PC-3 (cell line): ENCODE measurements at regions not wholly inside any gene's neighbourhood (a gene's known extent, or its start where the extent isn't known, plus 50 kb on each side); places are given as distances from the start of the nearest gene placed in this dataset.

ENCODE experiments used
- ATAC-seq: fragments of 200-7000 bp; cut with Tn5 transposase; 2 replicates; pipeline ENCODE4 v1.9.1; 2020; ENCODE audit warnings: mild to moderate bottlenecking, moderate library complexity
- BruUV-seq: library from RNA; stranded (reverse); fragments of 400-500 nt; replicated peaks from 2 replicates; lab custom pipeline; 2021; lab: Mats Ljungman, UMichigan
- CTCF ChIA-PET: fragments of 300-600 bp; sonication (Branson Sonifier 250); formaldehyde crosslinking; loops from one replicate; lab custom pipeline; 2022; ENCODE audit warnings: antibody characterized with exemption; lab: Charles Lee
- POLR2A ChIA-PET: fragments of 300-600 bp; sonication (Branson Sonifier 250); formaldehyde crosslinking; loops from one replicate; lab custom pipeline; 2022; ENCODE audit warnings: antibody characterized with exemption; ENCODE audit not compliant: unreplicated experiment; lab: Charles Lee
- DNase-seq: peaks from one replicate; pipeline ENCODE4 v3.0.0-alpha.2; 2015
- H2AFZ ChIP-seq: fragments of 300-600 bp; sonication (generic); 2 replicates; pipeline ENCODE4 v1.6.0; 2016; ENCODE audit warnings: antibody characterized with exemption, low read length
- H3F3A ChIP-seq: fragments of 300-600 bp; sonication (generic); one replicate; pipeline ENCODE4 v1.6.0; 2017; ENCODE audit warnings: antibody characterized with exemption, low read length, control low read depth, mild to moderate bottlenecking; ENCODE audit not compliant: unreplicated experiment
- H3K27ac ChIP-seq: fragments of 300-600 bp; sonication (generic); 2 replicates; pipeline ENCODE4 v1.5.1; 2016; ENCODE audit warnings: mild to moderate bottlenecking, low read length
- H3K27me3 ChIP-seq: fragments of 300-600 bp; sonication (generic); 2 replicates; pipeline ENCODE4 v1.6.1; 2016; ENCODE audit warnings: low read length, mixed read lengths
- H3K36me3 ChIP-seq: fragments of 300-600 bp; sonication (generic); 2 replicates; pipeline ENCODE4 v1.6.1; 2016; ENCODE audit warnings: low read depth, mixed run types, low read length, mixed read lengths
- H3K4me1 ChIP-seq: fragments of 300-600 bp; sonication (generic); 2 replicates; pipeline ENCODE4 v1.5.1; 2016; ENCODE audit warnings: low read length; ENCODE audit not compliant: insufficient read depth
- H3K4me2 ChIP-seq: fragments of 300-600 bp; sonication (generic); 2 replicates; pipeline ENCODE4 v1.6.0; 2016; ENCODE audit warnings: low read length
- H3K4me3 ChIP-seq: fragments of 300-600 bp; sonication (generic); 2 replicates; pipeline ENCODE4 v1.5.1; 2016; ENCODE audit warnings: mild to moderate bottlenecking, low read length, mixed read lengths
- H3K79me2 ChIP-seq: fragments of 300-600 bp; sonication (generic); 2 replicates; pipeline ENCODE4 v1.6.1; 2017; ENCODE audit warnings: low read length, mixed read lengths
- H3K9ac ChIP-seq: fragments of 300-600 bp; sonication (generic); 2 replicates; pipeline ENCODE4 v1.6.0; 2016; ENCODE audit warnings: mild to moderate bottlenecking, low read length
- H3K9me2 ChIP-seq: fragments of 300-600 bp; sonication (generic); replicated peaks from 2 replicates; pipeline ENCODE4 v1.6.1; 2016; ENCODE audit warnings: mixed run types, low read length, mixed read lengths
- H3K9me3 ChIP-seq: fragments of 300-600 bp; sonication (generic); 2 replicates; pipeline ENCODE4 v1.6.1; 2016; ENCODE audit warnings: low read length, mixed read lengths
- H4K20me1 ChIP-seq: fragments of 300-600 bp; sonication (generic); 2 replicates; pipeline ENCODE4 v1.6.1; 2016; ENCODE audit warnings: low read length, mixed read lengths
- CTCF ChIP-seq: fragments of 300-600 bp; sonication (generic); conservative IDR thresholded peaks from 2 replicates; pipeline ENCODE4 v1.5.1; 2017; ENCODE audit warnings: antibody characterized with exemption, low read depth, mild to moderate bottlenecking, low read length
- EZH2 ChIP-seq: fragments of 300-600 bp; sonication (generic); IDR thresholded peaks from one replicate; pipeline ENCODE4 v1.6.1; 2017; ENCODE audit warnings: antibody characterized with exemption, mild to moderate bottlenecking, low read length; ENCODE audit not compliant: unreplicated experiment
- EZH2phosphoT487 ChIP-seq: fragments of 300-600 bp; sonication (generic); IDR thresholded peaks from 2 replicates; pipeline ENCODE4 v1.6.1; 2018; ENCODE audit warnings: mild to moderate bottlenecking, antibody characterized with exemption, low read length, borderline replicate concordance
- intact Hi-C: fragments of 100-400 bp; cut with micrococcal nuclease; formaldehyde crosslinking; loops from 2 replicates; pipeline ENCODE4 v1.9.0; 2023

DNA sequence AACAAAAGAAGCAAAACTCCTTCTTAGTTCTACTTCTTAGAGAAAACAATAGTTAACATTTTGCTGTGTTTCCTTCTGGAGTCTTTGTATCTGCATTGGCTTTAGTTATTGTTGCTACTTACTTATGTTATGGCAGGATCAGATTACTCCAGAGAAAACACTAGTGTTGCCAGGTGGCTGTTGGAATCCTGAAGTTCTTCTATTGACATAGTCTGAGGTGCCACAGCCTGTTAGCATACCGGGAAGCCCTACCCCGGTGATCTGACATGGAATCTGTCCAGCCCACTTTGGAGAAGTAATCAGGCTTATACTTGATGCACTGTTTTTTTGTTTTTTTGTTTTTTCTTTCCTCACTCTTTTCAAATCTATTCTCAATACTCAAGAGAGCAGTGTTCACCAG, 68.5 kb upstream of the CEP78 start:
- Histone ChIP-seq H3K27me3 (peaks cover 18% of the 10 kb centered on the region), H3K36me3 (no peaks in the 10 kb centered on the region), H3K27ac (no peak overlapping the region), H3K9ac (no peak overlapping the region), H3K79me2 (no peaks in the 10 kb centered on the region), H3K4me2 (no peak overlapping the region), H3K9me3 (no peaks in the 10 kb centered on the region), H3K4me3 (no peak overlapping the region), H4K20me1 (no peaks in the 10 kb centered on the region), H2AFZ (no peak overlapping the region), H3K4me1 (0 out of 2 replicates have a peak, but pooled peaks cover 6% of the 10 kb centered on the region), H3F3A (no peaks in the 10 kb centered on the region), H3K9me2 (no peaks in the 10 kb centered on the region)
- POLR2A ChIA-PET: no interaction called here
- no TSS peak for BruUV-seq
- TF ChIP-seq CTCF (no peak), EZH2 (no peak), EZH2phosphoT487 (no peak)
- CTCF ChIA-PET: no interaction called here
- DNase-seq (peak; percentile 60), ATAC-seq (peak; percentile 92)
- intact Hi-C loops: no loop called here

DNA sequence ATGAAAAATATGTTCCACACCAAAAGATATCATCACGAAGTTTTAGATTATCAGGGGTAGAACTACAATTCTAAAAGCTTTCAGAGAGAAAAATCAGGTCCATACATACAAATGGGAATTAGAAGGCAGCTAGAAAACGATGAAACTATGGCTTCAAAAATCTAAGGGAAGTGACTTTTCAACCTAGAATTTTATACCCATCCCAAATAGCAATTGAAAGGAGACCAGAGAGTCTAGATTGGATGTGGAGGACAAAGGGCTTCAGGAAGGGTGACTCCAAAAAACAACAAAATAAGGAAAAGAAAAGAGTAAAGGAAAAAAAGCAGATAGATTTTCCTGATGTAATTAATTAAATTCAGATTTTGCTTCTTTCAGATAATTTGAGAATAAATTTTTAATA, 72.0 kb upstream of the CEP78 start:
- H3K27me3 ChIP-seq: no peaks in the 10 kb centered on the region
- no TSS peak for BruUV-seq
- no peaks in the 10 kb centered on the region for H3K36me3 ChIP-seq
- no peak for DNase-seq
- TF ChIP-seq EZH2phosphoT487 (no peak), CTCF (no peak), EZH2 (no peak)
- H4K20me1 ChIP-seq: no peaks in the 10 kb centered on the region
- H3F3A ChIP-seq: no peaks in the 10 kb centered on the region
- no peaks in the 10 kb centered on the region for H3K9me3 ChIP-seq
- H3K4me1 ChIP-seq: 0 out of 2 replicates have a peak, but pooled peaks cover 6% of the 10 kb centered on the region
- no peak overlapping the region for H3K4me3 ChIP-seq
- no peak overlapping the region for H3K4me2 ChIP-seq
- H3K9ac ChIP-seq: no peak overlapping the region
- no peak for ATAC-seq
- H3K9me2 ChIP-seq: no peaks in the 10 kb centered on the region
- ChIA-PET POLR2A (no interaction called here), CTCF (no interaction called here)
- intact Hi-C loops: no loop called here
- no peak overlapping the region for H2AFZ ChIP-seq
- H3K79me2 ChIP-seq: no peaks in the 10 kb centered on the region
- no peak overlapping the region for H3K27ac ChIP-seq

GRCh38 chr9:78158286-78158685, 77.6 kb upstream of the CEP78 start:
- no peaks in the 10 kb centered on the region for H3F3A ChIP-seq
- POLR2A ChIA-PET: no interaction called here
- CTCF ChIA-PET: no interaction called here
- H2AFZ ChIP-seq: no peak overlapping the region
- no TSS peak for BruUV-seq
- no peaks in the 10 kb centered on the region for H3K4me1 ChIP-seq
- H3K4me3 ChIP-seq: no peak overlapping the region
- no peaks in the 10 kb centered on the region for H3K9me2 ChIP-seq
- DNase-seq: no peak
- no peak overlapping the region for H3K27ac ChIP-seq
- peaks cover 16% of the 10 kb centered on the region; the same call in 1 of the 2 replicates for H3K27me3 ChIP-seq
- no peaks in the 10 kb centered on the region for H3K9me3 ChIP-seq
- H4K20me1 ChIP-seq: no peaks in the 10 kb centered on the region
- no peak overlapping the region for H3K4me2 ChIP-seq
- no peaks in the 10 kb centered on the region for H3K36me3 ChIP-seq
- H3K79me2 ChIP-seq: no peaks in the 10 kb centered on the region
- no peak overlapping the region for H3K9ac ChIP-seq
- no peak for ATAC-seq
- intact Hi-C loops: no loop called here
- no peak for TF ChIP-seq CTCF
- no peak for TF ChIP-seq EZH2
- TF ChIP-seq EZH2phosphoT487: no peak
